Renal cortical epithelial cell (primary cell): ENCODE measurements at regions not wholly inside any gene's neighbourhood (a gene's known extent, or its start where the extent isn't known, plus 50 kb on each side); places are given as distances from the start of the nearest gene placed in this dataset.
"Not testable (repeated sequence)": the region's sequence is repeated elsewhere in the genome, so short reads cannot be mapped to it uniquely, and the experiment has no call there.

ENCODE experiments used
- DNase-seq: peaks from one replicate; pipeline ENCODE4 v3.0.0-alpha.2; 2011; ENCODE audit warnings: low read depth

GRCh38 chr7:80082213-80082612 lies 52.4 kb upstream of the GNAI1 start:
- DNase-seq, result no peak

GRCh38 chr7:80078886-80079285 lies 55.7 kb upstream of the GNAI1 start:
- DNase-seq, result no peak

DNA sequence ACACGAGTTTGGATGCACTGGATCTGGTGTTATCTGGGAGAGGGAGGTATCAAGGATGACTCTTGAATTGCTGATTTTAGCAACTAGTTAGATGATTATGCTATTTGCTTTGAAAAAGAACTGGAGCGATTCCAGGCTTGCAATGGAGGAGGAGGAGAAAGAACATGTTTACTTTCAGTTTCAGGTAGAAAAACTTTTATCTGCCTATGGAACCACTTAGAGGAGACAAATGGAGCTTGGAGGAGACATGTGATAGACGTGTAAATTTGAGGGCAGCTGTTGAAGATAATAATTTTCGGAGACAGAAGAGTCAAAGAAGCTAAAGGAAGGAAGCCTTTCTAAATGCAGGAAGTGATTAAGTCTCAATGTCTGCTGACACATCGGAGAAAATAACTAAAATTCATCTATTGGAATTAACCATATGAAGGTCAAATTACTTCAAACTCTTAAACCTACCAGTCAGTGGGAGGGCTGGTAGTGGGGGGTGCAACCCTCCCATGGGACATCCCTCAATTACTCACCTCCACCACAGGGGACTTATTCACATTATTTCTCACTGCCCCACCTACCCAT lies 56.4 kb upstream of the GNAI1 start:
- DNase-seq, result peak; percentile 22

GRCh38 chr7:80070391-80070790 lies 64.2 kb upstream of the GNAI1 start:
- DNase-seq, result peak; percentile 30

- no peak for DNase-seq
Observed at GRCh38 chr7:80066639-80067038, 68.0 kb upstream of the GNAI1 start.

GRCh38 chr7:80063834-80064233 lies 70.8 kb upstream of the GNAI1 start:
- DNase-seq, result no peak

DNA sequence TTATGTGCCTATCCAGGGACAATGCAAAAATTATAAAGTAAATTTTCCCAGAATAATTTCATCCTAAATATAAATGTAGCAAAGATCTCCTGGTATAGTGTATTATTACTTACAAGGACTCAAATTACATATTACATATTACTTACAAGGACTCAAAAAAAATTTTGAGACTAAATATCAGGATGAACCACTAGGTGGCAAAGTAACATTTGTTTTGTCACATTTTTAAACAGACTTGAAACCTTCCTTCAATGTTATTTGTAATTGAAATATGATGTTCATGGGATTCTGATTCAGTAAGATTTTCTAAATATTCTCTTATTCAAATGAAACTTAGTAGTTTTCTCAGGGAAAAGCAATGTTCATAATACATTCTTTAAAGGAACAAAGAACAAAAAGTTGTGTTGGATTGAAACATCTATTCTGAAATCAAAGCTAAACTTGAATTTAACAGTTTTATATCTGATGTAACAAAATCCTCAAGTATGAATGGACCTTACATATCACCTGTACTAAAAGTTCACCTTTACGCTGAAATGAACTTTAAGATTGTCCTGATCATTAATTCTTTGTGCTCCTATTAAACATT lies 74.3 kb upstream of the GNAI1 start:
- peak; percentile 78 for DNase-seq

DNA sequence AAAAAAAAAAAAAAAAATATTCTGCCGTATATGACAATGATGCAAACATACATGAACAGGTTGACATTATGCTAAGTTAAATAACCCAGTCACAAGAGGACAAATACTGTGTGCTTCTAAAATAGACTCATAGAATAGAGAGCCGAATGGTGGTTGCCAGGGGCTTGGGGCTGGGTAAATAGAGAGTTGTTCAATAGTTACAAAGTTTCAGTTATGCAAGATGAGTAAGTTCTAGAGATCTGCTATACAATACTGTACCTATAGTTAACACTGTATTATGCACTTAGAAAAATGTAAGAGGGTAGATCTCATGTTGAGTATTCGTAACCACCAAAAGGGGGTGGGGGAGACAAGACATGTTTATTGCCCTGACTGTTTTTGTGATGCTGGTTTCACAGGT lies 77.1 kb upstream of the GNAI1 start:
- DNase-seq, result no peak

DNA sequence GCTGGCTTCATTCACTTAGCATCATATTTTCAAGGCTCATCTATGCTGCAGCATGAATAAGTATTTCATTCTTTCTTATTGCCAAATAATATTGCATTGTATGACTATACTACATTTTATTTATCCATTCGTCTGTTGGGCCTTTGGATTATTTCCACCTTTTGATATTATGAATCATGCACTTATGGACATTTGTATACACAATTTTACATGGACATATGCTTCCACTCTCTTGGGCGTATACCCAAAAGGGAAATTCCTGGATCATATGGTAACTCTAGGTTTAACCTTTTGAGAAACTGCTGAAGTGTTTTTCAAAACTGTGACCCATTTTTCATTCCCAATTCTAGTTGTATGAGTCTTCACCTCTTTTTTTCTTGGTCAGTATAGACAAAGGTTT lies 80.3 kb upstream of the GNAI1 start:
- no peak for DNase-seq

DNA sequence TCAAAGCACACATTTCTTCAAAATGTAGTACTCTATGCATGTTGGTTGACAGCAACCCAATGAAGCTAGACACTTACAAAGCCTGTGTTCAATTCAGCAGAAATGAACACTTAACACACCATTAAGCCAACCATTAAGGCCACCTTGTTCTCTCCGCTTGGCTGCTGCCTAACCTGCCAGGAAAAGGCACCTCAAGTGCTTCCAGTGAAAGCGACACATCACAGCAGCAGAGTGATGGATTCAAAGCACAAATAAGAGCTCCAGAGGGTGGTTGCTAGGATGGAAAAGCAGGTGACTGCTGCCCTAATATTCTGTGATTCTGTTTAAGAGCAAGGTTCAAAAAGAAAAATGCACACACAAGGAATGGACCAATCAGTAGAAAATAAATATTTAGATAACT lies 81.5 kb upstream of the GNAI1 start:
- peak; percentile 78 for DNase-seq

- peak; percentile 16 for DNase-seq
Observed at GRCh38 chr7:80047856-80048459, 86.7 kb upstream of the GNAI1 start.

GRCh38 chr7:80047032-80047431 lies 87.6 kb upstream of the GNAI1 start:
- DNase-seq, result no peak

DNA sequence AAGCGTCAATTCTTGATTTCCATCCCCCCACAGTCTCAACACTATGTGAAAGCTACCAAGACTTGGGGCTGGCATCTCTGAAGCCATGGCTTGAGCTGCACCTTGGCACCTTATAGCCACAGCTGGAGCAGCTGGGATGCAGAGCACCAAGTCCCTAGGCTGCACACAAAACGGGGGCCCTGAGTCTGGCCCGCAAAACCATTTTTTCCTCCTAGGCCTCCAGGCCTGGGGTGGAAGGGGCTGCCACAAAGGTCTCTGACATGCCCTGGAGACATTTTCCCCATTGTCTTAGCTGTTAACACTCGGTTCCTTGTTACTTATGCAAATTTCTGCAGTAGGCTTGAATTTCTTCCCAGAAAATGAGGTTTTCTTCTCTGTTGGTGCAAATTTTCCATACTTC lies 89.8 kb upstream of the GNAI1 start:
- no peak for DNase-seq

DNA sequence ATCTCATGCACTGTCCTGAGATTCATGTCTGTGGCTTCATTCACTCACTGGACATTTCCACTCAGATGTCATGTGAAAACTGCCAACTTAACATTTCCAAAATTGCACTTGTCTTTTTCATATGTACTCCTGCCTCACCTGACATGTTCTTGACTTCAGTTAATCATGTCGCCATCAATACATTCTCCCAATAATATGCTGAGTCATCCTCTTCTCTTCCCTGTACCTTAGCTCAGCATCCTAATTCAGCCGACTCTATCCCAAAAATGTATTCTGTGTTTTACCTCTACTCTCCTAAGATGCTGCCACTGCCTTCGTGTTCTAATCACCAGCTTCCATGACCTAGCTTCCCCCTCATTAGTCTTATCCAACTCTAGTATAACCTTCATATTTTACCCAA lies 93.9 kb upstream of the GNAI1 start:
- no peak for DNase-seq

- no peak for DNase-seq
Observed at GRCh38 chr7:80040335-80040734, 94.3 kb upstream of the GNAI1 start.

DNA sequence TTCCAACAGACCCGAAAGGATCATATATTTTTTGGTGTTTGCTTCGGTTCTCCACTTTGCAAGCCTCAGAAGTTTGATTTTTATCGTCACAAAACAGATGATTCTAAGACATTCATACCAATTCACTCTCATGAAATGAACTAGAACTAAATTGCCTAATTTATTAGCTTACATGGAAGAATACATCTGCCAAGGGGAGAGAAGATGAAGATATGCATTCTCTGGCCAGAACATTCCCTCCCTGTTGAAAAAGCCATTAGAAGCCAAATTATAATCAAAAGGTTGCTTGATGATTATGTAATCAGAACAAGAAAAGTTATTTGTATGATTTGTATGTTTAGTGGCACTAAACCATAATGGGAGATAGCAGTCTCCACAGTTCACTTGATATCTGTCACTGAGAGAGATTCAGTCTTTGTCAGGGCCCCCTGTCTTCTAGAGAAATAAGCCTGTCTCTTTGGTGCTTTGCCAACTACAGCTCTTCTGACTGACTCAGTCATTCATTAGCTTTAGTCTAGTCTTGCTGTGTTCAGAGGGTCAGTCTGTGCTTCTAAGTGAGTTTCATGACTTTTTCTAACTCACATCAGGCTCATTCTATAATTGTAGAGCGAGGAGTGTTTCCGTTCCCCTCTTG lies 95.3 kb upstream of the GNAI1 start:
- DNase-seq, result peak; percentile 28

- no peak for DNase-seq
Observed at GRCh38 chr7:80037689-80038088, 96.9 kb upstream of the GNAI1 start.

DNA sequence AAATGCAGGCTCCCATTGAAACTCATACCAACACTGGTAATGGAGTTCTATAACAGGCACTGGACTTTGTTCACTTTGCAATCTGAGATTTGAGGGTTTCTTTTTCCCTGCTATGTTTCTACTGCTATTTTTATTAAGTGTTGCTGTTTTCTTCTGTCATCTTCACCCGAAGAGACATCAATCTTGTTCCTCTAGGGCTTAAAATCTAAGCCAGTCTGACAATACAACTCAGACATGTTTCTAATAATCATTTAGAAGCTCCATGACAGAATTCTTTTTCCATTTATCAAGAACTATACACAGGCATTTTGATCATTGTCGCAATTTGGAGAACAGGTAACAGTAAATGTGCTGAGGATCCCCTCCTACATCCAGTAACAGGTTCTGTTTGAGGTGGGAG lies 98.5 kb upstream of the GNAI1 start:
- no peak for DNase-seq

- DNase-seq, result no peak
Observed at GRCh38 chr7:80028717-80029116, 105.9 kb upstream of the GNAI1 start.

DNA sequence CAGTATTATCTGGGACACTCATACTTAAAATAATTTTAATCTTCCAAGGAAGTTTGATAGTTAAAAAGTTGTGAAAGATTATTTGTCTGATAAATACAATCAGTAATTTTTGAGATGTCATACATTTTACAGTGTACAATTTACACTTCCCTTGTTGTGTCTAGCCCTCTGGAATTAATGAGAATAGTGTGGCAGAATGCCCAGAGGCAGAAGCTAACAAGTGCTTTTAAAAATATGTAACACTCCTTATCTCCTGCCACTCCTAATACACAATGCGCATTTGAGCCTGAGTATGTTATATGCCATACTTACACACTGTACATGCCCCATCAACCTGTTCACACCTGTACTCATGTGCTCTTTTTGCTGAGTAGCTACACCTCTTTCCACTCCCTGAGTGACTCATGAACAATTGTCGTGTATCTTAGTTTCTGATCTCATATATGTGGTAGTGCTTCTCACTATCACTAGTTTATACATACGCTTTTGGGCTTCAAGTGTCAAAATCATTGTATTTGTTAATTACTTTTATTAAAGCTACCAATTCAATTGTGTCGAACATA lies 106.9 kb upstream of the GNAI1 start:
- DNase-seq, result no peak

DNA sequence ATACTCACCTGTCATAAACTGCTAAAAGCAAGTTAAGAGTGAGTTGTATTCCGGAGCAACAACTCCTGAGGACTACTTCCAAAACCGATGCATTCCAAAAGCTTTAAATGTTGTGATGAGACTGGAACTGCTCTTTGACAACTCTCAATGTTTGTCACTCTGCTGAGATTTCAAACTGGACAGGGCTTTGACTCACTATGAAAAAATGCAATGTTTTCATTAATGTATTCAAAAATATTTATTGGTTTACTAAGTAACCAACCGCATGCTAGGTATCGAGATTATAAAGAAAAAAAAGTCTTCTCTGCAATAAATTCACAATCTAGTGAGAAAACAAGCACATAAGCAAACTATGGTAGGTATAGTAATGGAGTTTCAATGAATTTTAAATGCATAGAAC lies 107.9 kb upstream of the GNAI1 start:
- DNase-seq, result peak; percentile 11

DNA sequence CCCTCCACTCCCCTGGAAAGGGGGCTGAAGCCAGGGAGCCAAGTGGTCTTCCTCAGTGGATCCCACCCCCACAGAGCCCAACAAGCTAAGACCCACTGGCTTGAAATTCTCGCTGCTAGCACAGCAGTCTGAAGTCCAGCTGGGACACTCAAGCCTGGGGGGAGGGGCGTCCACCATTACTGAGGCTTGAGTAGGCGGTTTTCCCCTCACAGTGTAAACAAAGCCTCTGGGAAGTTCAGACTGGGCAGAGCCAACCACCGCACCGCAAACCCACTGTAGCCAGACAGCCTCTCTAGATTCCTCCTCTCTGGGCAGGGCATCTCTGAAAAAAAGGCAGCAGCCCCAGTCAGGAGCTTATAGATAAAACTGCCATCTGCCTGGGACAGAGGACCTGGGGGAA lies 114.4 kb upstream of the GNAI1 start:
- peak; percentile 22 for DNase-seq

- not testable (repeated sequence) for DNase-seq
Observed at GRCh38 chr7:80019809-80020207, 114.8 kb upstream of the GNAI1 start.
